AG20443 (cell line): ENCODE measurements at regions not wholly inside any gene's neighbourhood (a gene's known extent, or its start where the extent isn't known, plus 50 kb on each side); places are given as distances from the start of the nearest gene placed in this dataset.
"Not testable (repeated sequence)": the region's sequence is repeated elsewhere in the genome, so short reads cannot be mapped to it uniquely, and the experiment has no call there.

Experiments used
- DNase-seq: peaks from one replicate; pipeline ENCODE4 v3.0.0; 2012; ENCODE audit warnings: low spot score, mixed read lengths

DNA sequence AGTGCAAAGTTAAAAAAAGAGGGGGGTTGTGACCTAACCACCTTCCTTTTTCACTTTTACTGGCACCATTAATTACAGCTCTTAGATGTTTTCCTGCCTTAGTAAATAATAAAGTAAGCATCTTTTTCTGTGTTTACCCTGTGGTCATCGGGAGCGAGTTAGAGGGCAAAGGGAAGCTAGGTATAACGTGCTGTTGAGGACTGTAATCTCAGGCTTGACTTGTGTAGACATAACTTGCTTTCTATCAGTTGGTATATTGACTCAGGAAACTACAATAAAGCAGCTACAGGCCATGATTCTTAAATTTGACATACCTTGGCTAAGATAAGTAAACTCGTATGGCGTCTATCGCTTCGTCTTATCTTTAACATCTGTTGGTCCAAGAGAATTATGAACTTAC lies 509.8 kb upstream of the CHD1 start:
- no peak for DNase-seq

DNA sequence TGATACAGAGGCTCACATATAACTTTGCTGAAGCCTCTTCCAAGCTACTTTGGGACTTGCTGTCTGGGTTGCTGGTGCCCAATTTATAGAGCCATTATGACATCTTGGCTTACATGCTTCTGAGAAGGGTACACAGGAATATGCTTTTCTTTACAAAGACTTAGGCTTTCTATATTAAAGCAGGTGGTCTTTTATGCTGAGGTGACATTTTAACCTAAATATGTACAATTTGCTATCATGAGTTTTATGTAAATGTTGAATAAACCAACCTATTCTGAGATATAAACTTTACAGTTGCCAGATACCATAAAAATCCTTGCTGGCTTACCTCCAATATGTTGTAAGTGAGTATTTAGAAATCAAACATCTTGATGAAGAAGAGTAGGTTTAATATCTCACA lies 509.2 kb upstream of the CHD1 start:
- no peak for DNase-seq

DNA sequence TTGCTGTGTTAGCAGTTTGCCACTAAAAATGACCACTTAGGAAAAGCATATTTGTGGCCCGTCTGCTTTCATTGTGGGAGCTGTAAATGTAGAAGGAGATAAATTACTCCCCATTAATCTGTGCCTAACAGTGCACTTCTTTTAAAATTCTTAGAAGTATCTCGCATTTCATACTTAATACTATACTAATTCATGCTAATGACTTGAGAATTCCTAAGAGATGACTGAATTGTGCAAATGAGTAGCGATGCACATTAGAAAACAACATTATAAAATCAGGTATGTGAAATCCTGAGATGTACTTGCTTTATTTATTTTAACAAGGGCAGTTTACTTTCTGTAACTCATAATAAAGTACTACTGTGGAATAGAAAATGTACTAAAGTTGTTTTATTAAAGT lies 494.6 kb upstream of the CHD1 start:
- DNase-seq = not testable (repeated sequence)

DNA sequence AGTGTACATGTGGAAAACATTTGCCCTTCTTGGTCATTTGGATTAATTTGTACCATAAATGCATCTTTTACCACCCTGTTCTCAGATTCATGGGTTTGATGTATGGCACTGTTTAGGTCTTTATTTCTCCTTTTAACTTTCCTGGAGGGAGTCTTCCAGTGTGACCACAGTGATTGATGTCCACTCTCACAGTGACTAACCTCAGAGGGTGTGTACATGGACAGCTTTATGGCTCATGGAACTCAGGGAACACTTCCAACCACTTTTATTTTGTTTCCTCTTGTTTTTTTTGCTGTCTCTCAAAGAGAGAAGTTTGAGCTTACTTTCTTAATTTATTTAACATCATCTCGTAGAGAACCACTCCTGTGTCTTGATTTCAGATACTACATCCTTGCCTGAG lies 489.8 kb upstream of the CHD1 start:
- not testable (repeated sequence) for DNase-seq

DNA sequence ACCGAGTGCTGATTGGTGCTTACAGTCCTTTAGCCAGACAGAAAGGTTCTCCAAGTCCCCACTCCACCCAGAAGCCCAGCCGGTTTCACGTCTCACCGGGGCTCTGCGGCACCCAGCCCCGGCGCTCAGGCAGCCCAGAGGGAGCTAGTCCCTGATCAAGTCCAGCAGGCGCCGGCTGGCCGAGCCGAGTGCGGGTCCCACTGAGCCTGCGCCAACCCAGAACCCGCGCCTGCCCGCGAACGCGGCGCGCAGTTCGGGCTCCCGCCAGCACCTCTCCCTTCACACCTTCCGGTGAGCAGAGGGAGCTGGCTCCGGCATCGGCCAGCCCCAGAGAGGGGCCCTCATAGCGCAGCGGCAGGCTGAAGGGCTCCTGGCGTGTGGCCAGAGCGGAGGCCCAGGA lies 481.6 kb upstream of the CHD1 start:
- DNase-seq = not testable (repeated sequence)

DNA sequence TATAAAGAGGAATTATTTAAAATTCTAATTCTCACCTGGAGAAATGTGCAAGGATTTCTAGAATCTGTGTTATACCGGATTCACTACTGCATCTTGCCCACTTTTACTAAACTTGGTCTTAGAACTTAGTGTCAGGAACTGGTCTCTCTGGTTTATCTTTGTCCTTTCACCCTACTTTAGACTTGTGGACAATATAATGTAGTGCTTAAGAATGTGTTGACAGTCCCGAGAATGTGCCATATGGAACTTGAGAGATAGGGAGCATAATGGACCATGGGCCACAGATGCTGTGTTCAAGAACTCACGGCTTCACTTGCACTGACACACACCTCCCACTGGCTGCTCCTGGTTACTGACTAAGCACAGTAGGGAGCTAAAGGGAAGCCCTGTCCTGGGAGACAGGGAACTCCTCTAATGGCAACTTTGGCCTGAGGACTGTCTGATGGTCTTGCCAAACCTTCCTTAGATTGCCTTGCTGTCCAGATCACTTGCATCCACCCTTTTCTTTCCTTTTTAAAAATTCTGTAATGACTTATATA lies 476.0 kb upstream of the CHD1 start:
- DNase-seq = not testable (repeated sequence)

DNA sequence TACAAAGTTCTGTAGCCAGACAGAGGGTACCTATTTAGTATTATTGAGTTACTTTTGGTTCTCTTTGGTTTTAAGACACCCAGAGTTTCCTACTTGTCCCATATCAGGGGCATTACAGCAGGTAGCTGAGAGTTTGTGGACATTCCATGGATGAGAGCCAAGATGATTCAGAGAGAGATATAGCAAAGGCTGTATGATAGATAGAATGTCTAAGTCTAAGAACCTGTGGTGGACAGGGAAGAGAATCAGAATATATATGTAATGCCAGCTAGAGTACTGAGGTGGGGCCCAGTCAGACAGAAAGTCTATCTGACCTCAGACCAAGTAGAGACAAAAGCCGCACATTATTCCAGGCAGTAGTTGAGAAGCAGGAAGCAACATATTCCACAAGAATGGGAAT lies 471.8 kb upstream of the CHD1 start:
- not testable (repeated sequence) for DNase-seq

DNA sequence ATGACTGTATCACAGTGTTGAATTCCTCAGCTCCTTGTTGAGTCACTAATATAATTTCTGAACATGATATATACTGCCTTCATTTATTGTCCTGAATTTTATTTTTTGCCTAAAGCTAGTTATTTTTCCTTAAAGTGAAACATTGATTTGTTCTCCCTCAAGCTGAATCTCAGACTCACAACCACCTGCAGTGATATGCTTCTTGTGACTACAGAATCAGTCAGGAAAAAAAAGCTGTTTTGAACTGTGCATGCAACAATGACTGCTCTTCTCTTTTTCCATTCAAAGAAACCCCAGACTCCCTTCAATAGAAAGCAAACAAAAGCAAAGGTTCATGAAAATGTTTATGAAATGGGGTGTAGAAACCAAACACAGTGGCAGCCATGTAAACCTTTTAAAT lies 470.2 kb upstream of the CHD1 start:
- no peak for DNase-seq

DNA sequence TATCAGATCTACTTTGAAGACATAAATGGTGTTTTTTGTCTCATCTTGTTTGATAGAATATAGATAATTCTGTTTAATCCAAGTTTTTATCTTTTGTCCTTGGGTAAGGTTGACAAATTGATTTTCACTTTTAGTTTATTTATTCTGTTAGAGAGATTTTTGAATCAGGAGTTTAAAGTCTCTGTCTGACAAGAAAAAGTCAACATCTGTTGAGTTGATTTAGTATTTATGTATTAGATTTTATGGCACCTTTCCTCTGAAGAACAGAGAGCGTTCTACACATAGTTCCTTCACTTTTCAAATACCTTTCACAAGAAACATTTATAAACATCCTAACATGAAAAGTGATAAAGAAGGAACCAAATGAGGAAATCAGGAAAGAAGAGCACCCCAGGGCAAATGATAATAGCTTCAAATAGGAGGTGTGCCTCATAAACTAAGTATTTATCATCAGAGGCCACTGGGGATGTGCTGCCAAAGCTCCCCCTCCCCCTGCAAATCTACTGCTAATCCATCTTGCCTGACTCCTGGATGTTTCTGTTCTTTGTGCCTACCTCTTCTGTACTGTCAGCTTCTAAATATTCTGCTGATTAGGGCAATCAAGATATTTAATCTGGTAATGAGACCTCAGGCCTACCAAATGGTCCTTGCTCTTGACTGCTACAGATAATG lies 457.7 kb upstream of the CHD1 start:
- no peak for DNase-seq

DNA sequence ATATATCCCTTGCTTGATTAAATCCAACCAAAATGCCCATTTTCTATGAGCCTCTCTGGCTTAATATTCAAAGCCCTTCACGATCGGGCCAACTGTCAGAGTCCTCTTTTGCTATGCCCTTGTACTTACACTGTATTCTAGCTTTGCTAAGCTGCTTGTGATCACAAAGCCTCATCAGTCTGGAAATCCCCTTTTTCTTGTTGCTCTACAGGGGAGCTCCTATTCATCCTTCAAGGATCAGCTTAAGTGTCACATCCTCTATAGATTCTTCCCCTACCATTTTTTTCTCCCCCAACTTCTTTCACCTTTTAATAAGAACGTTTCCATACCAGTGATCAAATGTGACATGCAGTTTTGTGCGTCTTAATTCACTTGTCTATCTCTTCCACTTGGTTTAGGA lies 450.4 kb upstream of the CHD1 start:
- DNase-seq = no peak

DNA sequence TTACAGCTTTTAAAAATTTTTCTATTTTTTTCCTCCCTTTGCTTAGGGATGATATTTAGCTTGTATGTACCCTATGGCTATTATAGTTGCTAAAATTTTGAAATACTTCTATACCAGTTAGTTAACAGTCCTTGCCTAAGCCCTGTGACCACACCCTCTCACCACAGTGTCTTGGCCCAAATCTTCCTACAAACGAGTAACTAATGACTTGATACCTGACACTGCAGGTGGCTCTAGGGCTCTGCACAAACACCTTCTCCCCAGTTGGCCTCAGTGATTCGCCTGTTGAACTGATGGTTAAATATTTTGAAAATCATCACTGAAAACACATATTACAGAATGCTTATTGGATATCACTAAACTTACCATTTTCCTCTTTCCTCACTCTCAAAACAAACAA lies 449.6 kb upstream of the CHD1 start:
- DNase-seq = no peak

DNA sequence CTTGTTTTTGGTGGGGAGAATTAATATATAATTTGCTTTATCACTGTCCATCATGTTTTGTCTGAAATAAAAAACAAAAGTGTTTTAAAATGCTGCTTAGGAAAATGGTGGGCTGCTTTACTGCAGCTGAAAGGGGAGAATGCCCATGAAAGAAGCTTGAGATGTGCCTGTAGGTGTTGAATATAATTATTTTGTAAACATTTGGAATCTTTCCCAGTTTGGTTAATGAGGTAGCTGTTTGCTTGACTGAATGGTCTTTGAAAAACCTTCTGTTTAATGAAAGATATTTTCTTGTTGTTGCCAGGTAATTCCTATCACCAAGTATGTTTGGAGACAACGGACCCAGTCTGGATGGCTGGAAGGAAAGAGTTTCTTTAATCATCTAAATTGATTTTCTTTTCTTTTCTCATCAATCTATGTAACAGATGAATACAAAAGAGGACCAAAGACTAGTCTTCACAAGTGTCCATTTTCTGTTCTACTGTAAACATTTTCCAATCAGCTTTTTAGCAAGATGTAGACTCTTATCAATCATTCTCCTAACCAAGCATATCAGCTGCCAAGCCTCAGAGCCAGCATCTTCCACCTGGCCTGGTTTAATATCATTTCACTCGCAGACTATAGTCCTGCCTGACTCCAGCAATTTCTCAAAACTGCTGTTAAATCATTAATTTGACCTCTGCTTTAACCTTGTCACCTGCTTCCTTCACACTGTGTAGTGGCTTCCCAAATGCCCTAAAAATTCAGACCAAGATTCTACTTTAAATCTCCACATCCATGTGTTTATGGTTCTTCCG lies 441.2 kb upstream of the CHD1 start:
- DNase-seq = no peak

DNA sequence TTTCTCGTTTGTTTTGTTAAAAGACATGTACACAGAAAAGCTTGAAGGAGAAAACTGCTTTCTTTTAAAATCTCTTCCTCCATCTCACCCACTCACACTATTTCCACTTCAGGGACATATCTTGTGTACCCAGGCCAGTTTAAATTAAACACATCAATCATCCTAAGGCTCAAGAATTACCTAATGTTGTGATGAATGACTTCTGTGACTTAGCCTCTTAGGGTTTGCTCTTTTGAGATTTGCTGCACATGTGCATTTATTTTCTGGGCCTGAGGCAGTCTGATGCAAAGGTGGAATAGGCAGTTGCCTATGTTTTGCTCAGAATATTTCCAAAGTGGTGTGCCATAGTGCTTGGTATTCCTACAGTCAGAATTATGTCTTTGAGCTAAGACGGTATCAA lies 439.9 kb upstream of the CHD1 start:
- DNase-seq = no peak

DNA sequence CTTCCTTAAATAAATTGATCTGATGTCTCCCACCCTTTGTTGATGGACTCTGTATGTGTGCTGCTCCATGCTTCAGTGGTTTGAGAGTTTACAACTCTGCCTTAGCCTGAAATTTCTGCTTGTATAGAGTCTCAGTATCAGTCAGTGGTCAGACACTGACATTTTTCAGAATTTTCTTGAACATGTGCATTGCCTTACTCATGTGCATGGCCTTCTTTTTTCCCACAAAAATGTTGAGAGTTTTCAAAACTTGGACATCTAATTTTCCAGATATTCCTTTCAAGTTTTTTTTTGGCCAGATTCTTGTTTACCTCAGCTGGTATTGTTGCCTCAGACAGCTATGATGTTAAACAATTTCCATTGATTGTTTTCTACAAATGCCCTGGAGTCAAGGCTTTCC lies 427.1 kb upstream of the CHD1 start:
- no peak for DNase-seq

DNA sequence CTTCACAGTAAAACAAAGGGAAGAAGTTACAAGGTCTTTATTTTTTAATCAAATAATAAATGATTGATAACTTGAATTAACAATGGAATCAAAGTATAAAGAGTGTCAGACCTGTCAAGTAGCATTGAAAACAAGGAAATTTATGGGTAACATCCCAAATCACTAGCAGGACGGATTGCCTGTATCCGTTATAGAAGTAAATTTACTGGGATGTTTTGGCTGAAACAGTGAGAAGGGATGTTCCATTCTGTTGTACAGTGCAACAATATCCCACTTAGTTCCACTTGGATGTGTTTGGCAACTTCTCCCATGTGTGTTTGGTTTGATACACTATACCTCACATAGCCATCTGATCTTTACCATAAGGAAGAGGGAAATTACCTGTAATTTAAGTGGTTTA lies 421.0 kb upstream of the CHD1 start:
- DNase-seq = no peak

DNA sequence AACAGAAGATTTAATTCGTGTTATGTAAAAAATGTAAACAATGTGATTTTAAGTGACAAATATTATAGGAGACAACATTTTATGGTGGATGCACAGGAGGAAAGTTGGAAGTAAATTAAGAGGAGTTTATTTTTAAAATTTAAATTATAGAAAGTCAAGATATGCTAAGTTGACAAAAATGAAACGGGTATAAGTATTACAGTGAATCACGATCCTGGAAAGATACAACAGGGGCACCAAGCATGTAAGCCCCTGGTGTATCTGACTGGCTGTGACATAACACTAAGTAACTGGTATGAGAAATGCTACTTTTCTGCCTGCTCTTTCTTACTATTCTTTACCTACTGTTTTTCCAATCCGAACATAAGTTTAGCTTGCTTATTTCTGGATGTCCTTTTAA lies 419.8 kb upstream of the CHD1 start:
- DNase-seq = no peak

DNA sequence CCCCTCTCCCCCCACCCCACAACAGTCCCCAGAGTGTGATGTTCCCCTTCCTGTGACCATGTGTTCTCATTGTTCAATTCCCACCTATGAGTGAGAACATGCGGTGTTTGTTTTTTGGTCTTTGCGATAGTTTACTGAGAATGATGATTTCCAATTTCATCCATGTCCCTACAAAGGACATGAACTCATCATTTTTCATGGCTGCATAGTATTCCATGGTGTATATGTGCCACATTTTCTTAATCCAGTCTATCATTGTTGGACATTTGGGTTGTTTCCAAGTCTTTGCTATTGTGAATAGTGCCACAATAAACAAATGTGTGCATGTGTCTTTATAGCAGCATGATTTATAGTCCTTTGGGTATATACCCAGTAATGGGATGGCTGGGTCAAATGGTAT lies 411.0 kb upstream of the CHD1 start:
- not testable (repeated sequence) for DNase-seq

DNA sequence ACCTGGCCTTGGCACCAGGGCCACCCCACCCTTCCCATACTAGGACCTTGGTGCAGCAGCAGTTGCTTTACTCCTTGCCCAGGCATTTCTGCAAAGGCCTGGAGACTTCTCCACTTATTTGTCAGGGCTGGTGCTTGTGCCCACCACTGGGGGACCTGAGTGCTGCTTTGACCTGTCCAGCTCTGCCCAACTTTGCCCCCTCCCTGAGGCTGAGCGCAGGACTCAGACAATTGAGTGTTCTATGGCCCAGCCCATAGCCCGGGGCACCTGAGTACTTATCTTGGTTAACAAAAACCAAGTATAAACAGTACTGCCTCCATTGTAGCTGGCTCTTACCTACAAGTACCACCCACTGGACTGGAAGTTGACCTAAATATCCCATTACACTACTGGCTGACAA lies 406.1 kb upstream of the CHD1 start:
- no peak for DNase-seq

DNA sequence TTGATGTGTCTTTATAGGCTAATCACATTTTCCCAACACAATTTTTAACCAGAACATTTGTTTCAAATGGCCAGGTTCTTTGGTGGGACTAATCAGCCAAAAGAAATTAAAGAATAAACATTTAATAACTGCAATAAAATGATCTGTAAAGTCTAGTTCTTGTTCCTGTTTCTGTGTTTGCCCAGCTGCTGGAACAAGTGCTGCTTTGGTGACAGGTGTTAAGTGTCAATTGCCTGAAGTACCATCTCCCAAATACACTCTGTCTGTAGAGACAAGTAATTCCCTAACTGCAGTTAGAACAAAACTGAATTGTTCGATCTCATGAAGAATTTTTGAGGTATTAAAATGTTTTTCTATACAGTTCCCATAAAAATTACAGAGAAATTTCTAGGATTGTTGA lies 402.3 kb upstream of the CHD1 start:
- no peak for DNase-seq

DNA sequence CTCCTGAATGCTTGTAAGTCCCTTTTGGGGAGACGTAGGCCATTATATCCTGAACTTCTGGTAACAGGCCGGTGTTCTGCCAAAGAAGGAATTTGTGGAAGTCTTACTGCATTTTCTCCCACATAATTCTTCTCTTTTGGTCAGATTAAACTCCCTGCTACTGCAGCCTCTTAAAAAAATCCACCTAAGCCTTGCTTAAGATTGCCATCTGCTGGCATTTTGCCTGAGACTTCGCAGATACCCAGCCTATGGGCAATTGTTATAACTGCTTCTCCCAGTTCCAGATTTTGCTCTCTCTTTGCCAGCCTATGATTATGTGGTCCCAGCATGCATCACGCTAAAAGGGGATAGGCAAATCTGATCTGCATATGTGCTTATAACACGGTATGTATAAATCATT lies 391.6 kb upstream of the CHD1 start:
- no peak for DNase-seq

DNA sequence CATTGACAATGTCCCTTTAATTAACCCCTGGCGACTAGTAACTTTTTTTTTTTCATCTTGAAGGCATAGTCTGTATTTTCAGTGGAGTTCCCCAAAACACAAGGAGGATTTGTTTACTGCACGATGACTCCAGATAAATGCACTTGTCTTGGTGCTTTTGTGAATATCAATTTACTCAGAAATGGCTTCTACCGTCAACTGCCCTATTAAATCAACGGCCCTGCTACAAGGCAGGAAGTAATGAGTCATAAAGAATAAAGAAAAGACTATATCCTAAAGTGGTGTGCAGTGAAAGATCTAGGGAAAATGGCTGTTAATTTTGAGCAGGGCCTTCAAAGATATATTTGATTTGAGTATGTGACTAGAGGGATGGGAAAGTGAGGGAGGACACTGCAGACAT lies 388.3 kb upstream of the CHD1 start:
- no peak for DNase-seq

DNA sequence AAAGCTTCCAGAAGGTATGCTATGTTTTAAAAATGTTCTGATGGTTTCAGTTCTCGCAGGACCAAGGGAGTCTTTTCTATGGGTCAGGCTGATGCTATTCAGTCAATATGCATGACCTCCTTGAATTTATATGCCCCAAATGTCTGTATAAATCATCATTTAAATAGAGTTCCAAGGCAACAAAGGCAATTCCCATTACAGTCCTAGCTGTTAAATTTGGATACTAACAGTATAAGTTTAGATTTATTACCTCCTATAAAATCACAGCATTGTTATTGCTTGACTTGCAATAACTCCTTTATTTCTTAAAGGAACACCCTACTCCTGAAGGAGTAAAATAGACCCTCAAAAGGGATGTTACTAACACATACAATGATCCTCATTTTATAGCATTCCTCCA lies 387.7 kb upstream of the CHD1 start:
- no peak for DNase-seq

DNA sequence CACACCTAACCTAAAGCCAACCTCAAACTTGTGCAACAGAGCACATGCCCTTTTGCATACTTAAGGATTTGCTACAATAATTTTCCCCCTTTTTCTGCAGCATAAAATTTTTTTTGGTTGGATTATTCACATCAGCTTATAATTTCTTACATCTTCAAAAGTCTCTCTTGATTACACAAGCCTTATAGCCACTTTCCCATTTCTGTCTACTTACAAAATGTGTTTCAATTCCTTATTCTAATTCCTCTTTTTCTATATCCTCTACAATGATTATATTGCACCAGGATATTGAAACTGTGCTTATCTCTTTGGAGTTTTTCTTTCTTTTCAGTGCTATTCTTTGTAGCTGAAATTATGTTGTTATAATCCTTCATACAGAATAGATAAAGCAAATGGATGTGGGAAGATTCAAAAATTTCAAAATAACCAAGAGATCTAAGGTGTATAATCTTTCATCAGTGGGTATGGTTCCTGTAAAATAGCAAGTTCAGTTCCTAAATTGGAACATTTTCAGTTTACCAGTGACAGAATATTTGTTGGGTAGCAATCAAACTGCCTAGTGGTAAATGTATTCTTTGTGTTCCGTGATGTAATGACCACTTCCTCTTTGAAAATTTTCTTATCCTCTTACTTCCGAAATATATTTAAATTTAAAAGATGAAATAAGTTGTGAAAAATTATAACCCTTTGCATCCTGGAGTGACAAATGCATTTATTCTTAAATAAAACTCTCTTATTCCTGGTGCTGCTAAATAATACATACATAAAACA lies 386.8 kb upstream of the CHD1 start:
- no peak for DNase-seq
